Esophagus squamous epithelium (tissue), 4 donors: ENCODE measurements at regions not wholly inside any gene's neighbourhood (a gene's known extent, or its start where the extent isn't known, plus 50 kb on each side); places are given as distances from the start of the nearest gene placed in this dataset.
"Not testable (repeated sequence)": the region's sequence is repeated elsewhere in the genome, so short reads cannot be mapped to it uniquely, and the experiment has no call there.

Source experiments
- CTCF ChIP-seq, 6 experiments: fragments of 450-650 bp in 4 of 6; fragments of 200-600 bp in 2 of 6; sonication (generic) in 2 of 6; IDR thresholded peaks; one replicate each; pipeline ENCODE4 v1.5.1; 2016 to 2019; ENCODE audit warnings: antibody characterized with exemption in 6 of 6, mild to moderate bottlenecking in 4 of 6, moderate library complexity in 4 of 6
- POLR2A ChIP-seq, 4 donors: fragments of 450-650 bp; IDR thresholded peaks; one replicate each; pipeline ENCODE4 v1.6.1; 2017; ENCODE audit warnings: antibody characterized with exemption in 4 of 4, mild to moderate bottlenecking in 4 of 4, moderate library complexity in 3 of 4

GRCh38 chr5:45007102-45007501, 198.4 kb downstream of the MRPS30 start:
- TF ChIP-seq CTCF, POLR2A (IDR thresholded peaks at IDR 0.05): not testable (repeated sequence)
